ENCODE measurements at regions not wholly inside any gene's neighbourhood (a gene's known extent, or its start where the extent isn't known, plus 50 kb on each side); places are given as distances from the start of the nearest gene placed in this dataset.
"Not testable (repeated sequence)": the region's sequence is repeated elsewhere in the genome, so short reads cannot be mapped to it uniquely, and the experiment has no call there.

DNA sequence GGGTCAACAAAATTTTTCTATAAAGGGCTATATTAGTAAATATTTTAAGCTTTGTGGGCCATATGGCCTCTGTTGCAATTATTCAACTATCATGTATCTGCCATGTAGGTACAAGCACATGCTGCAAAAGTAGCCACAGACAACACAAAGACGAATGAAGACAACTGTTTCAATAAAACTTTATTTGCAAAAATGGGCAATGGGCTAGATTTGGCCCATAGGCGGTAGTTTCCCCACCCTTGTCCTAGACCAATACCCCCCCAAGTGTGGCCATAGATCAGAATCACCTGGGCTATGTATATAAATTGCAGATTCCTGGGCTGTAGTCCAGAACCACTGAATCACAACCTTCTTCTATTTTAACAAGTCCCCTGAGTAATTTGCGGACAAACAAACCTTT, 331.0 kb upstream of the PSMD7 start:
- DNase-seq (ENCODE audit: extremely low read depth, low read depth), result no peak

DNA sequence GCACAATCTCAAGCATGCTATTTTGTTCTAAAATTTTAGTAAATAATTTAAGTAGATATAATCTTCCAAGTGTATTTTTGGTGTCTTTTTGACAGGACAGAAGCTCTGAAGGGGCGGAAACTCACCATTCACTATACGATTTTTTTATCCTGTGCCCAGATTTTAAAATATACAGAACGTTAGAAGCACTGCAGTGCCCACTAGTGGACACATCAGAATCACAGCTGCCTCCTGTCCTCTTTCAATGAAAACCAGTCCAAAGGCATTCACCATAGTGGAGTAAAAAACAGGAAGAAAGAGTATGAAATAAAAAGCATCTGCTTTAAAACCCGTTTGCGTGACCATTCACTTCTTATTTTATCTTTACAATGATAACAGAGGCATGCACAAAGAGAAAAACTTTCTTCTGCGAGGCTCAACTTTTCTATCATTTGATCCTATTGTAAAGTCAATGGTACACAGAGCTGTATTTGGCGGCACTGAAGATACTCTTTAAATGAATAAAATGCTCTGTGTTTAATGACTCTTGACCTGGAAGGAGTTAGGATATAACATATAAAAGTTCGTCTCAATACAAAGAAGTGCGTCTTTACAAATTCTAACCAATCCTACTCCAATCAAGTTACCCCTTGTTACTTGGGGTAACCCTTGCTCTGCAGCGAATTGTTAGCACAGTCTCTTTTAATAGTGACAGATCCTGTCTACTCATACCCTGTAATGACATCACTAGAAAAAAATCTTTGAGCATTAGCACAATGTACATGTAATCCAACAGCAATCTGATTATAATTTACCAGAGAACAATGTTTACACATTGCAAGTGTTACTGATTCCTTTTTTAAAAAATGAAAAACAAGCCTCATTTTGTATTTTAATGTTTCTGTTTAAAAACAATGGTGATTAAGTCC, 339.8 kb upstream of the PSMD7 start:
- DNase-seq (ENCODE audit: extremely low read depth, low read depth), result peak; percentile 57

DNA sequence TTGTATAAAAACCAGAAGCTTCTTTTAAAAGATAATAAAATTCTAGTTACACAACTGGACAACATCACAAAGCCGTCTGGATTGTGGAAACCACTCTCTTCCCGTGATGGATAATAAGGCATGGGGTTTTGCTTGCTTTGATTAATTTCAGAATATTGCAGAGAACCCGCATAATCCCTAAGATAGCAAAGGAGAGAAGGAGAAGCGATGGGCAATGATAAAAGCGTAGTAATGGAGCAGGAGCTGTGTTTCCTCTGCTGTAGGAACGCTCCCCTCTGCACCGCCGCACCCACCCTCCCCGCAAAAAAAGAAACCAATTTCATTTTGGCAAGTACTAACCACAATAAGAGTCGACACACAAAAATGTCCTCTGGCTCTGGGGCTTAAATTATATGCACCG, 340.9 kb upstream of the PSMD7 start:
- no peak for DNase-seq (ENCODE audit: extremely low read depth, low read depth)

DNA sequence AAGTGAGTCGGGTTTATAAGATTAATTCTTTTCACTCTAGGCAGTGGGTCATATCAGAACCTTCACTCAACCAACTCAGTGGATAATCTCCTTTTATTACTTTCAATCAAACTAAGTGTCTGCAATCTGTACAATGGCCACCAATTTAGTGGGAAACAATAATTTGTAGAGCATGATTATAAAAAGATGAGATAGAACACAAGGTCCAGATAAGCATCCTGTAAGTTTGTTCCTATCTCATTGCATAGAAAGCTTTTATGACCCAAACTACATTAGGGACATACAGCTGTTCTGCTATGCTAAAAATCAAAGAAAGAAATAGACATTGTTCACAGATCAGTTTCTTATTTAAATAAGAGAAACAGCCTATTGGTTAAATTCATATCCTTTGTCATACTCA, 341.4 kb upstream of the PSMD7 start:
- DNase-seq (ENCODE audit: extremely low read depth, low read depth), result no peak

DNA sequence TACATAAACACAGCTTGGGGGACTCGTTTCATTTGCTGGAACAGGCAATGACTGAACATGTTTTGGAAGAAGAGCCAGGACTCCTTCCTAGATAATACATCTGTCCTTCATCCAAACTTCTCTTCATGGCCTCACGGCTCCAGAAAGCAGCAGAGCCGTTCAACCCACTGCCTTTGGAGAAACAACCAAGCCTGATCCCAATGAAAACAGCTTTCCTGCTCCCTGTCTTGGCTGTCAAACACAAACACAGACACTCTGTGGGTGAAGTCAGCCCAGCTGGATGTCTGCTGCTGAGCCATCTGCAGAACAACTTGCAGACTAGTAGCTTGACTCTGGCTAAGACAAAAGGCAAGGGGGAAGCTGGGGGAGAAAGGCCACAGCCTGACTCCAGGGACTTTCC, 345.1 kb upstream of the PSMD7 start:
- DNase-seq (ENCODE audit: extremely low read depth, low read depth), result no peak

DNA sequence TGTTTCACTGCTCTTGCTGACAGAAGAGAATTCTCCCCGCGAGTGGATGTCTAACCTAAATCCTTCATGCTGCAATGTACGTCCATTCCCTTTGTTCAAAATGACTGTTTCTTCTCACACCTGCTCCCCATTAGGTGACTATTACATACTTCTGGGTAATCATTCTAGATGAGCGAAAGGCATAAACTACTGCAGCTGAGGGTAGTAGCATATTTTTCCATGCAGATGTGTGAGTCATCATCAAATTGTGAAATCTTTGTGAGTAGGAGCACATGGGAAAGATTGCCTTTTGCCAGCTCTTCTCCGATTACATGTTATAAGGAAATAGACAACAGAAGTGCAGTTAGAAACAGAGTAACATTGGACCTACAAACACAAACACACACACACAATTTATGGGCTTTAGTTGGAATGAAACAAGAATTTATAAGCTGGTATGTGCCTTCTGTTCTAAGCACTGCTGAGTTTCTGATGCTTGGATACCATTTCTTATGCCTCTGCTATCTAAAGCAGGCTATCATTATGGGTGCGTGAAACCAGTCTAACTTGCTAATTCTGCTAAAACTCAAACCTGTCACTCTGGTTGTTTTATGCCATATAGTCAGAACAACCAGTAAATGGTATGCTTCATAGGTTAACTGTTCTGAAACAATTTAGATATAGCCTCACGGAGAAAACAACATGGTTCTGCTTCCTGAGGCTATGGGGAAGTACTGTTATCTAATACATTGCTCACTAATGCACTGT, 346.9 kb upstream of the PSMD7 start:
- DNase-seq (ENCODE audit: extremely low read depth, low read depth), result peak; percentile 70

DNA sequence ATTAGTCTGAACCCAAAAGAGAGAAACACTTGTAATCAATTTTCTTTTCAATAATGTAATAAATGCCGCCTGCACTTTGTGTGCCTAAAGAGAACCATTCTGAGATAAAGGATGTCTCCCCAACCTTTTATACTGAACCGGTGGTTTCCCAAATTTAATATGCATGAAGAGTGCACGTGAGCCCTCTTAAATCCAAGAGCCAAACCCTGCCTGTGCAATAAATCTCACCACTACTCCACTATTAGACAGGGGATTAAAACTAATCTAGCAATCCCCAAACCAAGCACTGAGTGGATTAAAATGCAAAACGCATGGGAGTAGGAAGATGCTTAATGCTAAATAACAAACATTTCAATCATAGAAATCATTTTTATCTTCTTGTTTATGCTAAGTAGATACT, 351.0 kb upstream of the PSMD7 start:
- DNase-seq (ENCODE audit: extremely low read depth, low read depth), result no peak

DNA sequence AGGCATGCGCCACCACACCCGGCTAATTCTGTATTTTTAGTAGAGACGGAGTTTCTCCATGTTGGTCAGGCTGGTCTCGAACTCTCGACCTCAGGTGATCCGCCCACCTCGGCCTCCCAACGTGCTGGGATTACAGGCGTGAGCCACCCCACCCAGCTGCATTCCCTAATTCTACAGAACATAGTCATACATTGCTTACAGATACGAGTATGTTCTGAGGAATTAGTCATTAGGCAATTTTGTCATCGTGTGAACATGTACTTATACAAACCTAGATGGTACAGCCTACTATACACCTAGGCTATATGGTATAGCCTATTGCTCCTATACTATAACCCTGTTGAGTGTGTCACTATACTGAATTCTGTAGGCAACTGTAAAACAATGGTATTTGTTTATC, 353.4 kb upstream of the PSMD7 start:
- not testable (repeated sequence) for DNase-seq (ENCODE audit: extremely low read depth, low read depth)

DNA sequence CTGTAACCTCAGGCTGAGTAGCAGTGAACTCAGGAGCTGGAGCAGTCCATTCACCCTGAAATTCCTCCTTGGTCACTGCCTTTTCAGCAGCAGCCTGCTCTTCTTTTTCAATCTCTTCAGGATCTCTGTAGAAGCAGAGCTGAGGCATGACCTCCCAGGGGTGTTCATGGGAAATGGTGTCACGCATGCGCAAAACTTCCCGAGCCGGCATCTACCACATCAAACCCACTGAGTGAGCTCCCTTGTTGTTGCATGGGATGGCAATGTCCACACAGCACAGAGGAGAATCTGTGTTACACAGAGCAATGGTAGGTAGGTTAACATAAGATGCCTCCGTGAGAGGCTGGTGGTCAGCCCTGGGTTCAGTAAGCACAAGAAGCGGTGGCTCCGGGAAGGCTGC, 355.8 kb upstream of the PSMD7 start:
- not testable (repeated sequence) for DNase-seq (ENCODE audit: extremely low read depth, low read depth)

DNA sequence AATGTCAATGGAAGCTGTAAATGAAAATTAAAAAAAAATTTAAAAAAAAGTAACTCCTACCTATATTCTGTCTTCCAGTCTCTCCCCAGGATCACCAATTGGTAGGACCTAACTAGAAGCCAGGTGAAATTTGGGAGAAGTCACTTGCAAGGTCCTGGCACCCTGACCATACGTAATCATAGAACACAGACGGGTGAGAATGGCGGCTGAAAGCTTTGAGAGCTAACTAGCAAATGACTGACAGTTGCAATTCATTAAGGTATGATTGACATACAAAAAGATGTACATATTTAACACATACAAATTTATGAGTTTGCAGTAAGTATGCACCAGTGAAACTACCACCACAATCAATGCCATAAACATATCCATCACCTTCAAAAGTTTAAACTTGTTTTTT, 372.7 kb upstream of the PSMD7 start:
- DNase-seq (ENCODE audit: extremely low read depth, low read depth), result no peak

DNA sequence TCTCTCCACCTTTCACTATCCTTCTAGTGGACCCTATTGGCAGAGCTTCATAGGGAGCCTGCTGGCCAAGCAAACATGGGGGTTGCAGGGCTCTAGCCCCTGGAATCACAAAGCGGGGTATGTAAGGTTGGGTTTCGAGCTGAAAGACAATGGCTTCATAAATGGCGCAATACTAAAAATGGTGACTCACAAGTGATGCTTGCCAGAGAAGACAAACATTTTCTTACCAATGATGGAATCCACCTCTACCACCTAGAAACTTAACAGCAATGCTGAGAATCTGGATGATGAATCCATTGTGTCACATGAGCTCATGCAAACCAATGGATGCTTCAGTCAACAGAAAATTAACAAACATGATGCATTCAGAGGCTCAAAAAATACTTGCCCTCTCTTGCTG, 375.3 kb upstream of the PSMD7 start:
- DNase-seq (ENCODE audit: extremely low read depth, low read depth), result no peak

DNA sequence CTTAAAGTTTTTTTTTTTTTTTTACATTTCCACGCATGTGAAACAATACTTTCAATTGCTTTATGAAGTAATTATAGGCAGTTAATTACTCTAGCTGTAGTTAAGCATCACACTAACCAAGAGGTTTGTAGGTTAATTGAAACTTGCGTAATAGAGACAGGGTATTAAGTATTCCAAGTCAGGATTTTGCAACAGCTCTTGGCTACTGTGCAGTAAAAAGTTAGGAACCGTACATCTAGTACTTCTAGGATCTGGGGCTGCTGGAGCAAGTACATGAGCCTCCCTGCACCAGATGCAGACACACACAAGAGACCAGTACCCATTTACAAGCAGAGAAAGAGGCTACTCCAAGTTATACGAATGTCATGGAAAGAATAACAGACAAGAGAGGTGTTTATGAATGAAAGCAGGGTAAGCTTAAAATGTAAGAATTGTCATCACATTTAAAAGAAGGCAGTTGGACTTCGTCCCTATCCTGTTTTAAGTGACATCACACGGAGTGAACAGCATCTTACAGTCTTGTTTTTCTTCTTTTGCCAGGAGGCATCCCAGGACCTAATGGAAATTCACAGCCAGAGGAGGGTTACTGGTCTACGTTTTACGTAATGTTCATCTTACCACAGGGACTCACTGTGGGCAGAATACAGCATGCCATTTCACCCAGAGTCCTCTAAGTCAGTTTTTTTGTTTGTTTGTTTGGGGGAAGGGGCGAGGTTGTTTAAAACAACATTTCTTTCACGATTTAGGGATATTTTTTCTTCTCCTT, 379.6 kb upstream of the PSMD7 start:
- DNase-seq (ENCODE audit: extremely low read depth, low read depth), result no peak

DNA sequence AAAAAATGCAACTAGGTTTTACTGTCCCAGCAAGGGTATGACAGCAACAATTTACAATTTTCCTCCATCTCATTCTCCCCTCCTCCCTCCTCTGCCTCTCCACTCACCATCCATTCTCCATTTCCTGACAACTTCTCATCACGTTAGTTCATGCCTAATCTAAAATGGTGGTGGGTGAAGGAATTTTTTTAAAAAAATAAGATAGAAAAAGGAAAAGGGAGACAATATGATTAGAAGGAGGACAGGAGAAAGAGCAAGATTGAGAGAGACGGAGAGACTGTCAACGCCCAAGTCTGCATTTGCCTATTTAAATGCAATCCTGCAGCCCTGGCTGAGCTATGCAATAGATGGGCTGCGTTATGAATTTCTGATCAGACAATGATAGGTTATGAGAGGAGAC, 380.7 kb upstream of the PSMD7 start:
- DNase-seq (ENCODE audit: extremely low read depth, low read depth), result no peak

DNA sequence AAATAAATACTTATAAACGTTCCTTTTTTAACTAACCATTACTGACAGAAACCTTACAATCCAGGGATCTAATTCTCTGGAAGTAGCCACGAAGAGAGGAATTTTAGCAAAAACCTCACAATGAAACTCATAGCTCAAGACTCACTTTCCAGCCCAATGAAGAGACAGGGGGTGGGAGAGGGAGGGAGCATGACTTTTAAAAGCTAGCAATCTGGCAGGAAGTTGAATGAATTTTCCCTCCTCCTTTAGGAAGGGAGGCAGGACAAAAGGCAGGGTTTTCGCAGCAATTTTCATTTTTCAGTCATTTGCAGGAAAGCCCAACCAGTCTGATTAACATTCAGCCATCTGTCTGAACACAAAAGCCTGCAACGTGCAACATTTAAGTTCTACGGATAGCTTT, 381.5 kb upstream of the PSMD7 start:
- DNase-seq (ENCODE audit: extremely low read depth, low read depth), result no peak

DNA sequence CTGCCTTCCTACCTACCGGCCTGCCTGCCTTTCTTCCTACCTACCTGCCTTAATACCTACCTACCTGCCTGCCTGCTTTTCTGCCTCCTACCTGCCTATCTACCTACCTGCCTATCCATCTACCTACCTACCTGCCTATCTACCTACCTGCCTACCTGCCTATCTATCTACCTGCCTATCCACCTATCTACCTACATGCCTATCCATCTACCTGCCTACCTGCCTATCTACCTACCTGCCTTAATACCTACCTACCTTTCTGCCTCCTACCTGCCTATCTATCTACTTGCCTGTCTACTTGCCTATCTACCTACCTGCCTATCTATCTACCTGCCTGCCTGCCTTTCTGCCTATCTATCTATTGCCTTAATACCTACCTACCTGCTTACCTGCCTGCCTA, 383.8 kb upstream of the PSMD7 start:
- no peak for DNase-seq (ENCODE audit: extremely low read depth, low read depth)

DNA sequence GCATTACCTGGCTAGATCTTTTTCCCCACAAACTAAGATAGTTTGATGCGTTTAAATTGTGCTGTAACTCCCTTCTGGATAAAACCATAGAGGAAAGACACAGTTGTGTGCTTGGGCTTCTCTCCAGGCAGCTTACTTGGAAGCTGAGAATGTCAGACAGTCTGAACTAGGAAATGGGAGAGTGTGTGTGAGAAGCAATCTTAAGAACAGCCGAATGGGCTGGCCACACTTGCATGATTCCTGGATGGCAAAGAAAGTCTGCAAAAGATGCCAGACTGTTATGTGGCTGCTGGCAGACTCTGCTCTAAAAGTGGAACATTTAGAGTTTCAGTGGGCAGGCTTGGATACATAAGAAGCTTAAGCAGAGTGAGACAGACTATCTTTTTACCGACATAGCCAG, 384.3 kb upstream of the PSMD7 start:
- no peak for DNase-seq (ENCODE audit: extremely low read depth, low read depth)

DNA sequence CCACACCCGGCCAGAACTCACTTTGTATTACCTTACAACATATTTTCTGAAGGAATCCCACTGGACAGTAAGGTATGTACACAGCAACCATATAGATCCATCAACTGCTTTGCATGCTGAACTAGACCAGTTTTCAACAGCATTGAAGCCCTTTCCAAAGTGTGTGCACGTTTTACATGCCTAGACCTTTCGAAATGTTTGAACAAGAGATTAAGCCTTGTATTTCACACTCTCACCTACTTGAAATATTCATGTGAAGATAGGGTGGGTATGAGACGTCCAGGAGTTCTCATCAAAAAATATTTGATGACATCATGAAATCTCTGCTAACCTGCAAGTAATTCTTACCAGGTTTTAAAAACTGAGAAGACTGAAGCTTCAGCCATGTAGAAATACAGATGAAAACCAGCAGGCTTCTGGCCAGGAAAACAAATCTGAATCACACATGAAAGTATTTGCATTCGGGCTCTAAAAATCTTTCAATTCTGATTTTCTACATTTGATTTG, 387.0 kb upstream of the PSMD7 start:
- no peak for DNase-seq (ENCODE audit: extremely low read depth, low read depth)

DNA sequence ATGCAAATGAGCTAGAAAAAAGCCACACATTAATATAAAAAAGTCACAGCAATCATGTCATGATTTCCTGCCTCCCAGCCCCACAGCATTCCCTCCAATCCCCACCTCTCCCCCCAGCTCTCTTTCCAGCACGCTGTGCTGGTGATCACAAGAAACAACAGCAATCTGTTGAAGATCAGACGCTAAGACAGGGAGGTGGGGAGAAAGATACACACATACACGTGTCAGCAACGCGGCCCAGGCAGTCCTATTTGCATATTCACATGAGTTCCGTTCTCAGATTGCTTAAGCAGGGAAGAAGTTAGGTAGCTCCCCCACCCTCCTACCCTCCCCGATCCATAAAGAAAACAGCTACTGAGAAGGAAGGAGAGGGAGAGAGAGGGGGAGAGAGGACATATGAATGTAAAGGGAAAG, 405.5 kb upstream of the PSMD7 start:
- no peak for DNase-seq (ENCODE audit: extremely low read depth, low read depth)

DNA sequence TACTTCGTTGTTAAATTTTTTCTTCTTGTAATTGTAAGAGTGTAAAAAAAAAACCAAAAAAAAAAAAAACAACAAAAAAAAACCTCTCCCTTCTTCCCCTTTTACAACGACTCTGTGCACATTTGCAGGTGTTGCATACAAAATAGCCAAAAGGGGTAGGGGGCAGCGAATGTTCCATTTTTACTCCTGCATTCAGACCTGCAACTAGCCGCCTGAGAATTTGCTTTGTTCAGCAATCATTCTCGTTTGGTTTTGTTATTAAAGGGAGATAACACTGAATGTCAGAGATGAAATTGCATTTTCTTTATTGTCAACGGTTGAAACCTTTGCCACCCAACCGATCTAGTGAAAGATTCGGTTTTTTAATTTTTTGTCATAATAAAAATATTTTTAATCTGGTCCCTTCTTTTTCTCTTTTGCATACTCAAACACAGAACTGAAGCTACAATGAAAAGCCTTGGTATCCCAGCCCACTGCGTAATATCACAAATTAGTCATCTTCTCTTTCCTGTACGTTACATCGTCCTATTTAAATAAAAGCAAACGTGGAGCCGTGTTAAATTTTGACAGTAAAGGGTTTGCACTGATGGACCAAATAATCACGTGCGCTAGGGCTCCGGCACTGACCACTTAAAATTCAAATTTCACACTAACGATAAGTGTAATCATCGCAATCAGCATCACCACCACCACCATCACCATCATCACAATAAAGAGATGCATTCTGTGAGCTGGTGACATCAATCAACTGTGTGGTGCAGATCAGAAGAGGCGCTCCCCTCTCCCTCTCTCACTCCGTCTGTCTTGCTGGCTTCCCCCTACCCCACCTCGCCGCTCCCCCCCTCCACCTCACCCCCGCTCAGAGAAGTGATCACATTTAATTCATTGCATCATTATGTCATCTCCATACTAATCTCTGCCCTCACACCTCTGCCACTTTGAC, 406.2 kb upstream of the PSMD7 start:
- DNase-seq (ENCODE audit: extremely low read depth, low read depth), result no peak

DNA sequence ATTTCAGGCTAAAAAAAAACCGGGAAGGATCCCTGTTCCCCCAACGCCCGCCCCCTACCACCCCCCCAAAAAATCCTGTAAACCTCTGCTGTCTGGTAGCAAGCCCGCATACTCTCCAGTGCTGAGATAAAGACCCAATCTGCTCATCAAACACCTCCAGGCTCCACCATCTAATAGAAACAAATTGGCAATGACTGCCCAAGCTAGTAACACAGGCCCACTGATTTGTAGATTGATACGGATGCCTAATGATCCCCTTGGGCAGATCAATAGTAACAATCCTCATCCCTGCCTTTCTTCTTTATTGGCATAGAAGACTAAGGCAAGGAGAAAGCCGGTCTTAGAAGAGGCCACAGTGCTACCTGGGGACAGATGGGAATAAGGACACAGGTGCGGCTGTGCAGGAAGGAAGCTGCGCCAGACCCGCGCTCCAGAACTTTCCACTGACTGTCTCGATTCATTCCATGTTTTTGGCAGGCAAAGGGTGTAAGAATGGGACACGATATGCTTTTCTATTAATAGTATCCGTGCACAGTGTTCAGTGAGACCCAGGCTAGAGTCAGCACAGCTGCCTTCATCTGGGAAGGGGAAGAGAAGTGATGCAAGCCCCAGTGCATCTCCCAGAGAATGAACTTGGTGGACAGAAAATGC, 407.6 kb upstream of the PSMD7 start:
- no peak for DNase-seq (ENCODE audit: extremely low read depth, low read depth)

Data from NCI-H460 (cell line).